ENCODE measurements at regions not wholly inside any gene's neighbourhood (a gene's known extent, or its start where the extent isn't known, plus 50 kb on each side); places are given as distances from the start of the nearest gene placed in this dataset.

DNA sequence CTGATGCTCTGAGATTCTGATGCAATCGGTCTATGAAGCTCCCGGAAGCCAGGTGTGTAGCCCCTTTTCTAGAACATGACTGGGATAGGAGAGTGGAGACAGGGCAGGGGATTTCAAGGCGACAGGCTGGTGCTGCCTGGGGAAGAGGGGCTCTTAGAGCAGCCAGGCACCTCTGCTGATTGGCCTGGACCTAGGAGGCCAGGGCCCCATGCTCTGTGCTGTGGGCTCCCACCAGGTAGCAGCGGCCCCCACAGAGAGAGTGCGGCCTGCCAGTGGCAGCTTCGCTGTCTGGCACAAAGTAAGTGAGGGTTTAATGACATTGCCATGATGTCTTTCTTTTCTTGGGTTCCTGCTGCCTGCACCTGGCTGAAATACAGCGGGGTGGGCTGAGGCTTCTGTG lies 99.4 kb upstream of the PODXL start:
- Histone ChIP-seq H3K79me2 (ENCODE audit: insufficient read depth, low read length) (no peaks in the 10 kb centered on the region), H3K27ac (ENCODE audit: low read depth, low read length) (no peak overlapping the region), H3K4me1 (ENCODE audit: insufficient read depth, low read length) (peaks cover 9% of the 10 kb centered on the region), H3K4me2 (ENCODE audit: low read length) (no peak overlapping the region), H3K4me3 (ENCODE audit: insufficient read depth, low read depth, low read length) (no peak overlapping the region), H3K36me3 (ENCODE audit: insufficient read depth, low read length) (no peaks in the 10 kb centered on the region), H3K27me3 (ENCODE audit: insufficient read depth, low read length) (no peaks in the 10 kb centered on the region), H3K9ac (ENCODE audit: low read length) (no peak overlapping the region), H4K20me1 (ENCODE audit: insufficient read depth, low read length) (no peaks in the 10 kb centered on the region), H3K9me3 (ENCODE audit: insufficient read depth, low read depth, low read length) (no peaks in the 10 kb centered on the region), H2AFZ (ENCODE audit: low read depth, low read length) (no peak overlapping the region)
- Mint-ChIP-seq H3K4me1 (ENCODE audit: low read depth, unreplicated experiment) (peaks cover 10% of the 10 kb centered on the region), H3K9me3 (ENCODE audit: unreplicated experiment) (no peaks in the 10 kb centered on the region), H3K27me3 (ENCODE audit: low read depth, unreplicated experiment) (no peaks in the 10 kb centered on the region), H3K36me3 (ENCODE audit: low read depth, unreplicated experiment) (no peaks in the 10 kb centered on the region), H3K4me3 (ENCODE audit: unreplicated experiment) (no peak overlapping the region), H3K27ac (ENCODE audit: unreplicated experiment) (no peak overlapping the region)
- no peak for DNase-seq (ENCODE audit: low read depth)
- TF ChIP-seq EZH2 (IDR thresholded peaks at IDR 0.05; ENCODE audit: insufficient read depth, low read length): no peak
- TF ChIP-seq, protein P1, sequence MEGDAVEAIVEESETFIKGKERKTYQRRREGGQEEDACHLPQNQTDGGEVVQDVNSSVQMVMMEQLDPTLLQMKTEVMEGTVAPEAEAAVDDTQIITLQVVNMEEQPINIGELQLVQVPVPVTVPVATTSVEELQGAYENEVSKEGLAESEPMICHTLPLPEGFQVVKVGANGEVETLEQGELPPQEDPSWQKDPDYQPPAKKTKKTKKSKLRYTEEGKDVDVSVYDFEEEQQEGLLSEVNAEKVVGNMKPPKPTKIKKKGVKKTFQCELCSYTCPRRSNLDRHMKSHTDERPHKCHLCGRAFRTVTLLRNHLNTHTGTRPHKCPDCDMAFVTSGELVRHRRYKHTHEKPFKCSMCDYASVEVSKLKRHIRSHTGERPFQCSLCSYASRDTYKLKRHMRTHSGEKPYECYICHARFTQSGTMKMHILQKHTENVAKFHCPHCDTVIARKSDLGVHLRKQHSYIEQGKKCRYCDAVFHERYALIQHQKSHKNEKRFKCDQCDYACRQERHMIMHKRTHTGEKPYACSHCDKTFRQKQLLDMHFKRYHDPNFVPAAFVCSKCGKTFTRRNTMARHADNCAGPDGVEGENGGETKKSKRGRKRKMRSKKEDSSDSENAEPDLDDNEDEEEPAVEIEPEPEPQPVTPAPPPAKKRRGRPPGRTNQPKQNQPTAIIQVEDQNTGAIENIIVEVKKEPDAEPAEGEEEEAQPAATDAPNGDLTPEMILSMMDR (IDR thresholded peaks at IDR 0.05; ENCODE audit: insufficient read depth, low read depth, low read length): no peak
- FAIRE-seq: no peak

DNA sequence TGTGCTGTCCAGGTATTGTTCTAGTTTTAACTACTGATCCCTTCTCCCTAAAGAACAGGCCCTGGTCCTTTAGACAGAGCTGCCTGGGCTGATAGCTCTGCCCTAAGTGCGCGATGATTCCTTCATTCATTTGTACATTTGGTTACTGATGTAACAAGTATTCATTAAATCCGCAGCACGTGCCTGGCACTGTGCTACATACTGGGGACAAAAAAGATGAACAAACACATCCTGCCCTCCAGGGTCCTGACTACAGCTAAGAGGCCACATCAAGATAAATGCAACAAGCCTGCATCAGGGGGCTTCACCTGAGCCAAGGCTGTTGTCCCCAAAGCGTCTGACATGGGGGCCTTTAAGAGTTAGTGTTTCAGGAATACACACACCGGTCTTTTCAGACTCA lies 99.0 kb upstream of the PODXL start:
- no peak overlapping the region for H3K27ac Mint-ChIP-seq (ENCODE audit: unreplicated experiment)
- Histone ChIP-seq H3K27ac (ENCODE audit: low read depth, low read length) (no peak overlapping the region), H3K79me2 (ENCODE audit: insufficient read depth, low read length) (no peaks in the 10 kb centered on the region), H3K27me3 (ENCODE audit: insufficient read depth, low read length) (no peaks in the 10 kb centered on the region), H3K4me2 (ENCODE audit: low read length) (no peak overlapping the region), H3K36me3 (ENCODE audit: insufficient read depth, low read length) (no peaks in the 10 kb centered on the region), H2AFZ (ENCODE audit: low read depth, low read length) (no peak overlapping the region), H3K4me1 (ENCODE audit: insufficient read depth, low read length) (peaks cover 9% of the 10 kb centered on the region), H3K9ac (ENCODE audit: low read length) (no peak overlapping the region), H3K9me3 (ENCODE audit: insufficient read depth, low read depth, low read length) (no peaks in the 10 kb centered on the region), H4K20me1 (ENCODE audit: insufficient read depth, low read length) (no peaks in the 10 kb centered on the region), H3K4me3 (ENCODE audit: insufficient read depth, low read depth, low read length) (no peak overlapping the region)
- DNase-seq (ENCODE audit: low read depth): no peak
- no peak for TF ChIP-seq EZH2 (IDR thresholded peaks at IDR 0.05; ENCODE audit: insufficient read depth, low read length)
- TF ChIP-seq, protein P1 (IDR thresholded peaks at IDR 0.05; ENCODE audit: insufficient read depth, low read depth, low read length): no peak
- FAIRE-seq: no peak
- H3K27me3 Mint-ChIP-seq (ENCODE audit: low read depth, unreplicated experiment): no peaks in the 10 kb centered on the region
- no peak overlapping the region for H3K4me3 Mint-ChIP-seq (ENCODE audit: unreplicated experiment)
- H3K4me1 Mint-ChIP-seq (ENCODE audit: low read depth, unreplicated experiment): peaks cover 10% of the 10 kb centered on the region
- no peaks in the 10 kb centered on the region for H3K36me3 Mint-ChIP-seq (ENCODE audit: low read depth, unreplicated experiment)
- H3K9me3 Mint-ChIP-seq (ENCODE audit: unreplicated experiment): no peaks in the 10 kb centered on the region

DNA sequence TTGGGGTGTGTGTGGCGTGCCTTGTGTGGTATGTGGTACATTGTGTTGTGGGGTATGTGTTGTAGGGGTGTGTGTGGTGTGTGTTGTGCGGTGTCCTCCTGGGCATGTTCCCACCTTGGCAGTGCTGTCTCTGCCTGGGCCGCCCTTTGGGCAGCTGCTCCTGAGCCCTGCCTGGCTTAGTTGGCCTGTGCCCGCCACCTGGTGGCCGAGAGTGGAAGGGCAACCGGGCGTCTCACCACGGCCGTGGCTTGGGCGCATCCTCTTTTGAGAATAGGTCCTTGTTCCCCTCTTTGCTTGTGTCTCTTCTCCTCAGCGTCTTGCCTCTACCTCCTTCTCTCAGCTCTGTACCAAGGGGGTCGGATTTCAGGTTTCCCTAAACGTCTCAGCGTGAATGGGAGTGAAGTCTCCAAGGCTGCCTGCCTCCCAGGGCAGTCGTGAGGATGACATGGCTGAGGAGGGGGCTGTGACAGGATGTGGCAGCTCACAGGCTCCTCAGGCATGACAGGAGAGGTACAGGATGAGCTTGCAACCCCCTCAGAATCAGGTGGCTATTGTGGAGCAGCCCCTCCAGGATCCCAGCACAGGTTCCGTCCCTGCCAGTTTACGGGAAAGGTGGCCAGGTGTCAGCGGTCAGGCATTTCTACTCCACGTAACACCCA lies 98.4 kb upstream of the PODXL start:
- no peak overlapping the region for H3K4me3 Mint-ChIP-seq (ENCODE audit: unreplicated experiment)
- no peaks in the 10 kb centered on the region for H3K36me3 Mint-ChIP-seq (ENCODE audit: low read depth, unreplicated experiment)
- DNase-seq (ENCODE audit: low read depth): peak; percentile 44

More for the DNA sequence above, 98.4 kb upstream of the PODXL start:
- Mint-ChIP-seq H3K27ac (ENCODE audit: unreplicated experiment) (no peak overlapping the region), H3K9me3 (ENCODE audit: unreplicated experiment) (no peaks in the 10 kb centered on the region), H3K27me3 (ENCODE audit: low read depth, unreplicated experiment) (no peaks in the 10 kb centered on the region), H3K4me1 (ENCODE audit: low read depth, unreplicated experiment) (peaks cover 10% of the 10 kb centered on the region)
- Histone ChIP-seq H4K20me1 (ENCODE audit: insufficient read depth, low read length) (no peaks in the 10 kb centered on the region), H3K27ac (ENCODE audit: low read depth, low read length) (no peak overlapping the region), H3K27me3 (ENCODE audit: insufficient read depth, low read length) (no peaks in the 10 kb centered on the region), H3K4me2 (ENCODE audit: low read length) (no peak overlapping the region), H3K9ac (ENCODE audit: low read length) (no peak overlapping the region), H3K9me3 (ENCODE audit: insufficient read depth, low read depth, low read length) (no peaks in the 10 kb centered on the region), H3K79me2 (ENCODE audit: insufficient read depth, low read length) (no peaks in the 10 kb centered on the region), H2AFZ (ENCODE audit: low read depth, low read length) (peak overlapping the region; percentile 51), H3K36me3 (ENCODE audit: insufficient read depth, low read length) (no peaks in the 10 kb centered on the region), H3K4me1 (ENCODE audit: insufficient read depth, low read length) (peaks cover 9% of the 10 kb centered on the region), H3K4me3 (ENCODE audit: insufficient read depth, low read depth, low read length) (no peak overlapping the region)
- FAIRE-seq: no peak
- TF ChIP-seq, protein P1 (IDR thresholded peaks at IDR 0.05; ENCODE audit: insufficient read depth, low read depth, low read length): peak; percentile 74
- no peak for TF ChIP-seq EZH2 (IDR thresholded peaks at IDR 0.05; ENCODE audit: insufficient read depth, low read length)

Measured in astrocyte (in vitro differentiated cells and primary cell).